ENCODE measurements at regions not wholly inside any gene's neighbourhood (a gene's known extent, or its start where the extent isn't known, plus 50 kb on each side); places are given as distances from the start of the nearest gene placed in this dataset.

- in situ Hi-C loops (cut with MboI; ENCODE audit: low sequenced_read_pairs): no loop called here
Measured at GRCh38 chr4:10207116-10207515, 90.5 kb upstream of the WDR1 start.

- in situ Hi-C loops (cut with MboI; ENCODE audit: low sequenced_read_pairs): no loop called here
Measured at GRCh38 chr4:10205223-10205622, 88.6 kb upstream of the WDR1 start.

GRCh38 chr4:10204401-10205058 lies 87.9 kb upstream of the WDR1 start:
- in situ Hi-C loops (cut with MboI; ENCODE audit: low sequenced_read_pairs): no loop called here

- in situ Hi-C loops (cut with MboI; ENCODE audit: low sequenced_read_pairs): no loop called here
Measured at GRCh38 chr4:10203851-10204250, 87.3 kb upstream of the WDR1 start.

GRCh38 chr4:10201381-10202223 lies 85.0 kb upstream of the WDR1 start:
- in situ Hi-C loops (cut with MboI; ENCODE audit: low sequenced_read_pairs): no loop called here

- in situ Hi-C loops (cut with MboI; ENCODE audit: low sequenced_read_pairs): no loop called here
Measured at GRCh38 chr4:10200869-10201268, 84.3 kb upstream of the WDR1 start.

GRCh38 chr4:10198365-10198764 lies 81.8 kb upstream of the WDR1 start:
- in situ Hi-C loops (cut with MboI; ENCODE audit: low sequenced_read_pairs): no loop called here

- in situ Hi-C loops (cut with MboI; ENCODE audit: low sequenced_read_pairs): no loop called here
Measured at GRCh38 chr4:10197952-10198351, 81.4 kb upstream of the WDR1 start.

GRCh38 chr4:10196191-10196590 lies 79.6 kb upstream of the WDR1 start:
- in situ Hi-C loops (cut with MboI; ENCODE audit: low sequenced_read_pairs): no loop called here

GRCh38 chr4:10192331-10192730 lies 75.7 kb upstream of the WDR1 start:
- in situ Hi-C loops (cut with MboI; ENCODE audit: low sequenced_read_pairs): no loop called here

- in situ Hi-C loops (cut with MboI; ENCODE audit: low sequenced_read_pairs): no loop called here
Measured at GRCh38 chr4:10188400-10189004, 71.9 kb upstream of the WDR1 start.

- in situ Hi-C loops (cut with MboI; ENCODE audit: low sequenced_read_pairs): no loop called here
Measured at GRCh38 chr4:10186228-10187214, 69.9 kb upstream of the WDR1 start.

- in situ Hi-C loops (cut with MboI; ENCODE audit: low sequenced_read_pairs): no loop called here
Measured at GRCh38 chr4:10185518-10186227, 69.1 kb upstream of the WDR1 start.

- in situ Hi-C loops (cut with MboI; ENCODE audit: low sequenced_read_pairs): no loop called here
Measured at GRCh38 chr4:10184501-10184938, 67.9 kb upstream of the WDR1 start.

GRCh38 chr4:10184041-10184440 lies 67.4 kb upstream of the WDR1 start:
- in situ Hi-C loops (cut with MboI; ENCODE audit: low sequenced_read_pairs): no loop called here

- in situ Hi-C loops (cut with MboI; ENCODE audit: low sequenced_read_pairs): no loop called here
Measured at GRCh38 chr4:10183462-10183861, 66.9 kb upstream of the WDR1 start.

GRCh38 chr4:10182446-10183424 lies 66.1 kb upstream of the WDR1 start:
- in situ Hi-C loops (cut with MboI; ENCODE audit: low sequenced_read_pairs): no loop called here

- in situ Hi-C loops (cut with MboI; ENCODE audit: low sequenced_read_pairs): no loop called here
Measured at GRCh38 chr4:10181745-10182445, 65.3 kb upstream of the WDR1 start.
